NT2/D1 (cell line): ENCODE measurements at regions not wholly inside any gene's neighbourhood (a gene's known extent, or its start where the extent isn't known, plus 50 kb on each side); places are given as distances from the start of the nearest gene placed in this dataset.

Source experiments
- SUZ12 ChIP-seq: IDR thresholded peaks from 2 replicates; pipeline ENCODE4 v1.6.1; 2011; ENCODE audit not compliant: insufficient read length, insufficient read depth; ENCODE audit errors: extremely low read depth
- YY1 ChIP-seq: IDR thresholded peaks from 2 replicates; pipeline ENCODE4 v1.6.1; 2011; ENCODE audit not compliant: insufficient read length, insufficient read depth
- ZNF274 ChIP-seq: IDR thresholded peaks from 2 replicates; pipeline ENCODE4 v1.6.1; 2011; ENCODE audit warnings: mild to moderate bottlenecking, low read depth, low read length

DNA sequence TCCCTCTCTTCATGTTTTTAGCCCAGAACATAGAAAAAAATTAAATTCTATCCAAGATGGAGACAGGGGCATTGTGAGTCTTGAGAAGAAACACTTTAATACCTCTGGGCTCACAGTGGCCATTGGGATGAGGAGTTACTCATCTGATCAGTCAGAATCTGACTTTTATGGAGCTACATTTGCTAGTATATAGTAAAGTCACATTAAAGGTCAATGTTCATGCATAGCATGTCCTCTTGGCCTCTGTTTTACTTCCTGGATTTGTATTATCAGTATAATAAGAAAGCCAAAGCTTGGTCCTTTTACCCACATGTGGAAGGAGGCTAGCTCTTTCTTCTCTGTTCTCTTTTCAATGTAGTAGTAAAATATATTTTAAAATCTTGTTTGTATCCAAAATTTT, 93.6 kb upstream of the CNOT2 start:
- TF ChIP-seq ZNF274 (no peak), YY1 (no peak), SUZ12 (no peak)
